DMS79 treated with DMSO at 0.1 percent for 48 hours (cell line): ENCODE measurements at regions not wholly inside any gene's neighbourhood (a gene's known extent, or its start where the extent isn't known, plus 50 kb on each side); places are given as distances from the start of the nearest gene placed in this dataset.
"Not testable (repeated sequence)": the region's sequence is repeated elsewhere in the genome, so short reads cannot be mapped to it uniquely, and the experiment has no call there.

ENCODE experiments used
- DNase-seq: peaks from one replicate; lab custom pipeline; 2025; lab: John Stamatoyannopoulos, UW

- no peak for DNase-seq
Observed at GRCh38 chr4:157779081-157779480, 393.7 kb downstream of the GASK1B start.

- DNase-seq: no peak
Observed at GRCh38 chr4:157776930-157777528, 395.8 kb downstream of the GASK1B start.

- no peak for DNase-seq
Observed at GRCh38 chr4:157775971-157776370, 396.9 kb downstream of the GASK1B start.

GRCh38 chr4:157772907-157773306, 399.9 kb downstream of the GASK1B start:
- DNase-seq: no peak

- DNase-seq: no peak
Observed at GRCh38 chr4:157768419-157768818, 404.4 kb downstream of the GASK1B start.

- DNase-seq: no peak
Observed at GRCh38 chr4:157763490-157763889, 409.3 kb downstream of the GASK1B start.

GRCh38 chr4:157754410-157754809, 418.4 kb downstream of the GASK1B start:
- DNase-seq: no peak

GRCh38 chr4:157751631-157752030, 421.2 kb downstream of the GASK1B start:
- no peak for DNase-seq

GRCh38 chr4:157741642-157742041, 431.2 kb downstream of the GASK1B start:
- DNase-seq: no peak

GRCh38 chr4:157739242-157739641, 433.6 kb downstream of the GASK1B start:
- no peak for DNase-seq

GRCh38 chr4:157728215-157728614, 444.6 kb downstream of the GASK1B start:
- no peak for DNase-seq

GRCh38 chr4:157727163-157727562, 445.7 kb downstream of the GASK1B start:
- DNase-seq: no peak

GRCh38 chr4:157722146-157722545, 450.7 kb downstream of the GASK1B start:
- no peak for DNase-seq

GRCh38 chr4:157713342-157713741, 459.5 kb downstream of the GASK1B start:
- DNase-seq: no peak

GRCh38 chr4:157706155-157706554, 466.7 kb downstream of the GASK1B start:
- DNase-seq: no peak

GRCh38 chr4:157702831-157703230, 470.0 kb downstream of the GASK1B start:
- DNase-seq: no peak

- DNase-seq: no peak
Observed at GRCh38 chr4:157701695-157701994, 471.2 kb downstream of the GASK1B start.

- peak; percentile 31 for DNase-seq
Observed at GRCh38 chr4:157700898-157701694, 471.7 kb downstream of the GASK1B start.

- DNase-seq: no peak
Observed at GRCh38 chr4:157689476-157689875, 468.9 kb downstream of the GRIA2 start.

- no peak for DNase-seq
Observed at GRCh38 chr4:157687971-157688370, 467.4 kb downstream of the GRIA2 start.

GRCh38 chr4:157679326-157679725, 458.8 kb downstream of the GRIA2 start:
- DNase-seq: not testable (repeated sequence)

GRCh38 chr4:157678478-157678877, 457.9 kb downstream of the GRIA2 start:
- no peak for DNase-seq

- DNase-seq: peak; percentile 41
Observed at GRCh38 chr4:157674699-157675098, 454.2 kb downstream of the GRIA2 start.

GRCh38 chr4:157667836-157668235, 447.3 kb downstream of the GRIA2 start:
- DNase-seq: no peak
